ENCODE measurements at regions not wholly inside any gene's neighbourhood (a gene's known extent, or its start where the extent isn't known, plus 50 kb on each side); places are given as distances from the start of the nearest gene placed in this dataset.

- in situ Hi-C loops (cut with HindIII; ENCODE audit: low sequenced_read_pairs) = no loop called here
Measured at GRCh38 chr1:83735526-83735925, 263.4 kb downstream of the TTLL7 start.

GRCh38 chr1:83734420-83734819 is 264.5 kb downstream of the TTLL7 start:
- in situ Hi-C loops (cut with HindIII; ENCODE audit: low sequenced_read_pairs) = no loop called here

- in situ Hi-C loops (cut with HindIII; ENCODE audit: low sequenced_read_pairs) = no loop called here
Measured at GRCh38 chr1:83725735-83726360, 273.1 kb downstream of the TTLL7 start.

- in situ Hi-C loops (cut with HindIII; ENCODE audit: low sequenced_read_pairs) = no loop called here
Measured at GRCh38 chr1:83718338-83718737, 280.6 kb downstream of the TTLL7 start.

GRCh38 chr1:83717785-83718184 is 281.1 kb downstream of the TTLL7 start:
- in situ Hi-C loops (cut with HindIII; ENCODE audit: low sequenced_read_pairs) = no loop called here

GRCh38 chr1:83716641-83717040 is 282.3 kb downstream of the TTLL7 start:
- in situ Hi-C loops (cut with HindIII; ENCODE audit: low sequenced_read_pairs) = no loop called here

GRCh38 chr1:83715550-83715949 is 283.4 kb downstream of the TTLL7 start:
- in situ Hi-C loops (cut with HindIII; ENCODE audit: low sequenced_read_pairs) = no loop called here

GRCh38 chr1:83709662-83710061 is 289.3 kb downstream of the TTLL7 start:
- in situ Hi-C loops (cut with HindIII; ENCODE audit: low sequenced_read_pairs) = no loop called here

GRCh38 chr1:83706354-83706938 is 292.5 kb downstream of the TTLL7 start:
- in situ Hi-C loops (cut with HindIII; ENCODE audit: low sequenced_read_pairs) = no loop called here

GRCh38 chr1:83705091-83705490 is 293.8 kb downstream of the TTLL7 start:
- in situ Hi-C loops (cut with HindIII; ENCODE audit: low sequenced_read_pairs) = no loop called here

GRCh38 chr1:83704350-83704749 is 294.6 kb downstream of the TTLL7 start:
- in situ Hi-C loops (cut with HindIII; ENCODE audit: low sequenced_read_pairs) = no loop called here

GRCh38 chr1:83702356-83702755 is 296.6 kb downstream of the TTLL7 start:
- in situ Hi-C loops (cut with HindIII; ENCODE audit: low sequenced_read_pairs) = no loop called here

- in situ Hi-C loops (cut with HindIII; ENCODE audit: low sequenced_read_pairs) = no loop called here
Measured at GRCh38 chr1:83701355-83701754, 297.6 kb downstream of the TTLL7 start.

GRCh38 chr1:83698644-83699043 is 300.3 kb downstream of the TTLL7 start:
- in situ Hi-C loops (cut with HindIII; ENCODE audit: low sequenced_read_pairs) = no loop called here

- in situ Hi-C loops (cut with HindIII; ENCODE audit: low sequenced_read_pairs) = no loop called here
Measured at GRCh38 chr1:83697961-83698360, 301.0 kb downstream of the TTLL7 start.

- in situ Hi-C loops (cut with HindIII; ENCODE audit: low sequenced_read_pairs) = no loop called here
Measured at GRCh38 chr1:83697220-83697619, 301.7 kb downstream of the TTLL7 start.

- in situ Hi-C loops (cut with HindIII; ENCODE audit: low sequenced_read_pairs) = no loop called here
Measured at GRCh38 chr1:83694449-83694848, 304.5 kb downstream of the TTLL7 start.

GRCh38 chr1:83693427-83694126 is 305.4 kb downstream of the TTLL7 start:
- in situ Hi-C loops (cut with HindIII; ENCODE audit: low sequenced_read_pairs) = no loop called here

- in situ Hi-C loops (cut with HindIII; ENCODE audit: low sequenced_read_pairs) = no loop called here
Measured at GRCh38 chr1:83692524-83693381, 306.2 kb downstream of the TTLL7 start.

- in situ Hi-C loops (cut with HindIII; ENCODE audit: low sequenced_read_pairs) = no loop called here
Measured at GRCh38 chr1:83691953-83692500, 306.9 kb downstream of the TTLL7 start.
